ENCODE measurements at regions not wholly inside any gene's neighbourhood (a gene's known extent, or its start where the extent isn't known, plus 50 kb on each side); places are given as distances from the start of the nearest gene placed in this dataset.

GRCh38 chr13:93118081-93118615, 108.5 kb upstream of the GPC6 start:
- ATAC-seq (no peak), DNase-seq (no peak)
- Histone ChIP-seq H3K4me3 (no peak overlapping the region), H3K27ac (no peak overlapping the region), H3K27me3 (no peaks in the 10 kb centered on the region), H3K36me3 (no peaks in the 10 kb centered on the region), H3K9me3 (no peaks in the 10 kb centered on the region), H3K4me1 (no peaks in the 10 kb centered on the region)
- intact Hi-C loops (cut with DNase I) = no loop called here
- TF ChIP-seq CTCF (IDR thresholded peaks at IDR 0.05) = no peak

- Histone ChIP-seq H3K4me3 (no peak overlapping the region), H3K27me3 (no peaks in the 10 kb centered on the region), H3K27ac (no peak overlapping the region), H3K36me3 (no peaks in the 10 kb centered on the region), H3K9me3 (peaks cover 0 to 5% of the 10 kb centered on the region in 2 donors), H3K4me1 (no peaks in the 10 kb centered on the region)
- ATAC-seq = no peak
- TF ChIP-seq CTCF (IDR thresholded peaks at IDR 0.05) = no peak
- intact Hi-C loops (cut with DNase I) = no loop called here
- no peak for DNase-seq
Measured at GRCh38 chr13:93140912-93141311, 85.7 kb upstream of the GPC6 start.

- ATAC-seq (no peak), DNase-seq (no peak)
- H3K27ac ChIP-seq = no peak overlapping the region
- no peak for TF ChIP-seq CTCF (IDR thresholded peaks at IDR 0.05)
- intact Hi-C loops (cut with DNase I) = no loop called here
- no peaks in the 10 kb centered on the region for H3K4me1 ChIP-seq
- H3K27me3 ChIP-seq = no peaks in the 10 kb centered on the region
- peaks cover 0 to 5% of the 10 kb centered on the region in 2 donors for H3K9me3 ChIP-seq
- no peaks in the 10 kb centered on the region for H3K36me3 ChIP-seq
- no peak overlapping the region for H3K4me3 ChIP-seq
Measured at GRCh38 chr13:93144031-93144430, 82.6 kb upstream of the GPC6 start.

- H3K4me1 ChIP-seq = no peaks in the 10 kb centered on the region
- intact Hi-C loops (cut with DNase I) = no loop called here
- H3K27me3 ChIP-seq = no peaks in the 10 kb centered on the region
- no peak for ATAC-seq
- no peak for TF ChIP-seq CTCF (IDR thresholded peaks at IDR 0.05)
- no peak for DNase-seq
- peaks cover 0 to 5% of the 10 kb centered on the region in 2 donors for H3K9me3 ChIP-seq
- no peak overlapping the region for H3K27ac ChIP-seq
- H3K4me3 ChIP-seq = no peak overlapping the region
- no peaks in the 10 kb centered on the region for H3K36me3 ChIP-seq
Measured at GRCh38 chr13:93145199-93145598, 81.4 kb upstream of the GPC6 start.

GRCh38 chr13:93146584-93147297, 79.9 kb upstream of the GPC6 start:
- intact Hi-C loops (cut with DNase I) = no loop called here
- ATAC-seq = peak; percentile 64

More at GRCh38 chr13:93146584-93147297, 79.9 kb upstream of the GPC6 start:
- Histone ChIP-seq H3K9me3 (peaks cover 0 to 2% of the 10 kb centered on the region in 2 donors), H3K27me3 (no peaks in the 10 kb centered on the region), H3K27ac (no peak overlapping the region), H3K36me3 (no peaks in the 10 kb centered on the region), H3K4me1 (no peaks in the 10 kb centered on the region), H3K4me3 (no peak overlapping the region)
- no peak for TF ChIP-seq CTCF (IDR thresholded peaks at IDR 0.05)
- DNase-seq = no peak

Data from left lung (tissue), 4 donors.